ENCODE measurements at regions not wholly inside any gene's neighbourhood (a gene's known extent, or its start where the extent isn't known, plus 50 kb on each side); places are given as distances from the start of the nearest gene placed in this dataset.
"Not testable (repeated sequence)": the region's sequence is repeated elsewhere in the genome, so short reads cannot be mapped to it uniquely, and the experiment has no call there.

DNA sequence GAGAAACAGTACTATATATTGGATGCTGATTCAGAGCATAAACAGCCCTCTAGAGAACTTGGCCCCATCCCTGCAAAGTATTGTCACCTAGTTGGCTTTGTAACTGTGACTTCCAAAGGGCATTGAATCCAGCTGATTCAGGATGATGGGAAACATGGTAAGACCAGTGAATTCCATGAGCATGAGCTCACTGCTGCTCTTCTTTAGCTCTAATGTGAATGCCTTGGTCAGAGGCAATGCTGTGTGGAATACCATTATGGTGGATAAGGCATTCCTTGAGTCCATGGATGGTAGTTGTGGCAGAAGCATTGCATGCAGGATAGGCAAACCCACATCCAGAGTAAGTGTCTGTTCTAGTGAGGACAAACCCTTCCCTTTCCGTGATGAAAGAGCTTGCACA, 365.6 kb upstream of the EDA2R start:
- Histone ChIP-seq H3K27me3 (ENCODE audit: control insufficient read depth in 2 of 2, insufficient read depth in 2 of 2, low read length in 2 of 2) (no peaks in the 10 kb centered on the region), H3K79me2 (ENCODE audit: control insufficient read depth, insufficient read depth, low read length) (no peaks in the 10 kb centered on the region), H3K36me3 (ENCODE audit: control insufficient read depth in 2 of 2, extremely low read depth in 1 of 2, insufficient read depth in 2 of 2, low read length in 2 of 2) (no peaks in the 10 kb centered on the region), H3K9me1 (replicated peaks; ENCODE audit: control insufficient read depth, extremely low read depth, insufficient read depth, low read length) (no peaks in the 10 kb centered on the region), H4K20me1 (replicated peaks; ENCODE audit: control insufficient read depth, extremely low read depth, insufficient read depth, low read length) (no peaks in the 10 kb centered on the region), H3K4me2 (ENCODE audit: insufficient read depth, low read length) (no peak overlapping the region), H3K4me3 (replicated peaks in 1 of 3; ENCODE audit: insufficient read depth in 1 of 3, low read depth in 1 of 3, low read length in 3 of 3) (no peak overlapping the region), H3K9ac (replicated peaks; ENCODE audit: extremely low read depth, insufficient read depth, low read length) (no peak overlapping the region), H3K27ac (ENCODE audit: insufficient read depth, low read depth, low read length) (no peak overlapping the region), H3K4me1 (ENCODE audit: control insufficient read depth, extremely low read depth, insufficient read depth, low read length) (no peaks in the 10 kb centered on the region), H3K9me3 (replicated peaks; ENCODE audit: control insufficient read depth, insufficient read depth, low read length) (no peaks in the 10 kb centered on the region), H2AFZ (ENCODE audit: low read depth, low read length) (no peak overlapping the region)
- BruUV-seq (replicated peaks) = no TSS peak
- CTCF ChIA-PET = no interaction called here
- TF ChIP-seq EZH2 (IDR thresholded peaks at IDR 0.05; ENCODE audit: borderline replicate concordance, low read depth, low read length, severe bottlenecking) = no peak
- intact Hi-C loops (cut with micrococcal nuclease) (no loop called here), dilution Hi-C loops (cut with MboI; ENCODE audit: extremely low pct_ligation_motif_present, low sequenced_read_pairs) (no loop called here)
- DNase-seq (ENCODE audit: low read depth, low spot score) = no peak
- FAIRE-seq = no peak
- POLR2A ChIA-PET = no interaction called here

DNA sequence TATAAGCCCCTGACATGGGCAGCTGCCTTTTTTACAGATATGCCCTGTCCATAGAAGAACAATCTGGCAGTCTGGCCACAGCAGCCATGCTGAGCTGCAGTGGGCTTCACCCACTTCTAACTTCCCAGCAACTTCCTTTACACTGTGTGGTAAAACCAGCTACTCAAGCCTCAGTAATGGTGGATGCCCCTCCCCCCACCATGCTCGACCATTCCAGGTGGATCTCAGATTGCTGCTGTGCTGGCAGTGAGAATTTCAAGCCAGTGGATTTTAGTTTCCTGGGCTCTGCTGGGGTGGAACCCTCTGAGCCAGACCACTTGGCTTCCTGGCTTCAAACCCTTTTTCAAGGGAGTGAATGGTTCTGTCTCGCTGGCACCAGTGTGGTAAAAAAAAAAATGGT, 355.9 kb upstream of the EDA2R start:
- H3K4me1 ChIP-seq (ENCODE audit: control insufficient read depth, extremely low read depth, insufficient read depth, low read length) = no peaks in the 10 kb centered on the region
- H3K9ac ChIP-seq (replicated peaks; ENCODE audit: extremely low read depth, insufficient read depth, low read length) = no peak overlapping the region
- H3K4me2 ChIP-seq (ENCODE audit: insufficient read depth, low read length) = no peak overlapping the region
- ChIA-PET CTCF (no interaction called here), POLR2A (no interaction called here)
- DNase-seq (ENCODE audit: low read depth, low spot score) = no peak
- intact Hi-C loops (cut with micrococcal nuclease) = no loop called here
- BruUV-seq (replicated peaks) = no TSS peak
- H3K36me3 ChIP-seq (ENCODE audit: control insufficient read depth in 2 of 2, extremely low read depth in 1 of 2, insufficient read depth in 2 of 2, low read length in 2 of 2) = no peaks in the 10 kb centered on the region
- H3K27ac ChIP-seq (ENCODE audit: insufficient read depth, low read depth, low read length) = no peak overlapping the region
- no peaks in the 10 kb centered on the region for H3K27me3 ChIP-seq (ENCODE audit: control insufficient read depth in 2 of 2, insufficient read depth in 2 of 2, low read length in 2 of 2)
- no peaks in the 10 kb centered on the region for H3K9me3 ChIP-seq (replicated peaks; ENCODE audit: control insufficient read depth, insufficient read depth, low read length)
- TF ChIP-seq MYC (IDR thresholded peaks at IDR 0.05; ENCODE audit: low read depth, low read length) = no peak
- no peak overlapping the region for H2AFZ ChIP-seq (ENCODE audit: low read depth, low read length)
- no peaks in the 10 kb centered on the region for H3K9me1 ChIP-seq (replicated peaks; ENCODE audit: control insufficient read depth, extremely low read depth, insufficient read depth, low read length)
- no peaks in the 10 kb centered on the region for H3K79me2 ChIP-seq (ENCODE audit: control insufficient read depth, insufficient read depth, low read length)
- FAIRE-seq = no peak
- dilution Hi-C loops (cut with MboI; ENCODE audit: extremely low pct_ligation_motif_present, low sequenced_read_pairs) = no loop called here
- H3K4me3 ChIP-seq (replicated peaks in 1 of 3; ENCODE audit: insufficient read depth in 1 of 3, low read depth in 1 of 3, low read length in 3 of 3) = no peak overlapping the region
- no peaks in the 10 kb centered on the region for H4K20me1 ChIP-seq (replicated peaks; ENCODE audit: control insufficient read depth, extremely low read depth, insufficient read depth, low read length)

DNA sequence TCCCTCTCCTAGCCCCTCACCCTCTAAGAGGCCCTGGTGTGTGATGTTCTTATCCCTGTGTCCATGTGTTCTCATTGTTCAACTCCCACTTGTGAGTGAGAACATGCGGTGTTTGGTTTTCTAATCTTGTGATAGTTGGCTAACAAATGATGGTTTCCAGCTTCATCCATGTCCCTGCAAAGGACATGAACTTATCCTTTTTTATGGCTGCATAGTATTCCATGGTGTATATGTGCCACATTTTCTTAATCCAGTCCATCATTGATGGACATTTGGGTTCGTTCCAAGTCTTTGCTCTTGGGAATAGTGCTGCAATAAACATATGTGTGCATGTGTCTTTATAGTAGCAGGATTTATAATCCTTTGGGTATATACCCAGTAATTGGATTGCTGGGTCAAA, 353.2 kb upstream of the EDA2R start:
- POLR2A ChIA-PET; H3K9ac ChIP-seq (replicated peaks; ENCODE audit: extremely low read depth, insufficient read depth, low read length); BruUV-seq (replicated peaks): not testable (repeated sequence)

More for the DNA sequence above, 353.2 kb upstream of the EDA2R start:
- H3K27ac ChIP-seq (ENCODE audit: insufficient read depth, low read depth, low read length); H4K20me1 ChIP-seq (replicated peaks; ENCODE audit: control insufficient read depth, extremely low read depth, insufficient read depth, low read length); H3K9me3 ChIP-seq (replicated peaks; ENCODE audit: control insufficient read depth, insufficient read depth, low read length); DNase-seq (ENCODE audit: low read depth, low spot score); H3K9me1 ChIP-seq (replicated peaks; ENCODE audit: control insufficient read depth, extremely low read depth, insufficient read depth, low read length); H3K79me2 ChIP-seq (ENCODE audit: control insufficient read depth, insufficient read depth, low read length); H3K4me3 ChIP-seq (replicated peaks in 1 of 3; ENCODE audit: insufficient read depth in 1 of 3, low read depth in 1 of 3, low read length in 3 of 3); CTCF ChIA-PET; H3K4me1 ChIP-seq (ENCODE audit: control insufficient read depth, extremely low read depth, insufficient read depth, low read length); dilution Hi-C loops (cut with MboI; ENCODE audit: extremely low pct_ligation_motif_present, low sequenced_read_pairs); H3K4me2 ChIP-seq (ENCODE audit: insufficient read depth, low read length); H3K36me3 ChIP-seq (ENCODE audit: control insufficient read depth in 2 of 2, extremely low read depth in 1 of 2, insufficient read depth in 2 of 2, low read length in 2 of 2); intact Hi-C loops (cut with micrococcal nuclease); H3K27me3 ChIP-seq (ENCODE audit: control insufficient read depth in 2 of 2, insufficient read depth in 2 of 2, low read length in 2 of 2); H2AFZ ChIP-seq (ENCODE audit: low read depth, low read length); FAIRE-seq: not testable (repeated sequence)
